ENCODE measurements at regions not wholly inside any gene's neighbourhood (a gene's known extent, or its start where the extent isn't known, plus 50 kb on each side); places are given as distances from the start of the nearest gene placed in this dataset.

GRCh38 chr18:54100920-54101470 lies 123.5 kb downstream of the MBD2 start:
- peaks cover 3% of the 10 kb centered on the region for H3K9me3 ChIP-seq (ENCODE audit: control insufficient read depth, low read length)
- WGBS, 2 donors, result 59 to 79% methylated on average over 4 of the region's 4 CpGs

DNA sequence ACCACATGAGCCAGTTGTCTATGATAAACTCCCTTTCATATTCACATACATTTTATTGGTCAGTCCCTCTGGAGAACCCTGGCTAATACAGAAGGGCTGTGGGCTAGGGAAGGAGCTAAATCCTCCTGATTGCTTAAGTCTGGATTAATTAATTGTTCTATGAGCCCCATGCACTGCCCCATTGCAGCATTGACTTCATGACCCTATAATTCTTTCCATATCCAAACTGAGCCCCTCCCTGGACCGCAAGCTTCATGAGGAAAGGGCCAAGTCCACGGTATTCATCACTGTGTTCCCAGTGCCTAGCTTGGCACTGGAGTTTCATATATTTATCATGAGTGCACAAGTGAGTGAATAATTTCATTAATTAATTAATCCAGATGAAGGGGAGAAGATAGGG lies 124.0 kb downstream of the MBD2 start:
- Histone ChIP-seq H3K9me3 (ENCODE audit: control insufficient read depth, low read length) (peaks cover 3% of the 10 kb centered on the region), H3K4me1 (ENCODE audit: control insufficient read depth in 1 of 2, insufficient read depth in 2 of 2, low read length in 2 of 2) (no peaks in the 10 kb centered on the region), H3K27ac (ENCODE audit: low read depth in 1 of 2, low read length in 2 of 2) (no peak overlapping the region), H3K4me3 (ENCODE audit: low read length in 2 of 2) (no peak overlapping the region), H3K27me3 (ENCODE audit: control insufficient read depth in 1 of 2, insufficient read depth in 2 of 2, low read length in 1 of 2) (no peaks in the 10 kb centered on the region), H3K36me3 (ENCODE audit: control insufficient read depth in 1 of 2, insufficient read depth in 2 of 2, low read length in 1 of 2) (no peaks in the 10 kb centered on the region)
- 89 to 90% methylated on average over 2 of the region's 2 CpGs for WGBS, 2 donors
- intact Hi-C loops (cut with DNase I), result no loop called here
- ATAC-seq (ENCODE audit: low FRiP score), result no peak
- DNase-seq, result no peak

More at GRCh38 chr18:54100920-54101470, 123.5 kb downstream of the MBD2 start:
- H3K27me3 ChIP-seq (ENCODE audit: control insufficient read depth in 1 of 2, insufficient read depth in 2 of 2, low read length in 1 of 2), result no peaks in the 10 kb centered on the region
- ATAC-seq (ENCODE audit: low FRiP score) (no peak), DNase-seq (no peak)
- intact Hi-C loops (cut with DNase I), result no loop called here
- no peak overlapping the region for H3K4me3 ChIP-seq (ENCODE audit: low read length in 2 of 2)
- no peaks in the 10 kb centered on the region for H3K4me1 ChIP-seq (ENCODE audit: control insufficient read depth in 1 of 2, insufficient read depth in 2 of 2, low read length in 2 of 2)
- H3K36me3 ChIP-seq (ENCODE audit: control insufficient read depth in 1 of 2, insufficient read depth in 2 of 2, low read length in 1 of 2), result no peaks in the 10 kb centered on the region
- H3K27ac ChIP-seq (ENCODE audit: low read depth in 1 of 2, low read length in 2 of 2), result no peak overlapping the region

DNA sequence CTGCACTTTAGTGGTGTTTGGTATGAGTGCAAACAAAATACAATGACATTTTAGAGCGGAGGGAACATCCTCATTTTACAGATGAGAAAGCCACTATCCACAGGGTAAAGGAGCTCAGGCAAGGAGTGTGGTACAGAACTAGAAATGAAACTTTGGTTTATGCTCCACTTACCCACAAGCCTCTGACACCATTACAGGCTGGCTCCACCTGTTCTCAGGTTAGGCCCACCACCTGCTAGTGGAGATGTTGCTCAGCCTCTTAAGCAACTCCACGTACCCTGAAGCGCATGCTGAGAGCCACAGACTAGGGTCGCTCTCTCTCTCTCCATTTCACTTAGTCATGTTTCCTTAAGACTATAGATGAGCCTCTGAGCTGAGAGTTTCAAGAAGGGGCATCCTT lies 130.0 kb downstream of the MBD2 start:
- no peak overlapping the region for H3K27ac ChIP-seq (ENCODE audit: low read depth in 1 of 2, low read length in 2 of 2)
- intact Hi-C loops (cut with DNase I), result no loop called here
- WGBS, 2 donors, result 72 to 100% methylated on average over 4 of the region's 4 CpGs
- no peaks in the 10 kb centered on the region for H3K36me3 ChIP-seq (ENCODE audit: control insufficient read depth in 1 of 2, insufficient read depth in 2 of 2, low read length in 1 of 2)
- no peak for ATAC-seq (ENCODE audit: low FRiP score)
- DNase-seq, result no peak
- H3K9me3 ChIP-seq (ENCODE audit: control insufficient read depth, low read length), result peaks cover 3% of the 10 kb centered on the region
- H3K27me3 ChIP-seq (ENCODE audit: control insufficient read depth in 1 of 2, insufficient read depth in 2 of 2, low read length in 1 of 2), result no peaks in the 10 kb centered on the region
- H3K4me3 ChIP-seq (ENCODE audit: low read length in 2 of 2), result no peak overlapping the region
- peaks cover 0 to 2% of the 10 kb centered on the region in 2 donors for H3K4me1 ChIP-seq (ENCODE audit: control insufficient read depth in 1 of 2, insufficient read depth in 2 of 2, low read length in 2 of 2)

DNA sequence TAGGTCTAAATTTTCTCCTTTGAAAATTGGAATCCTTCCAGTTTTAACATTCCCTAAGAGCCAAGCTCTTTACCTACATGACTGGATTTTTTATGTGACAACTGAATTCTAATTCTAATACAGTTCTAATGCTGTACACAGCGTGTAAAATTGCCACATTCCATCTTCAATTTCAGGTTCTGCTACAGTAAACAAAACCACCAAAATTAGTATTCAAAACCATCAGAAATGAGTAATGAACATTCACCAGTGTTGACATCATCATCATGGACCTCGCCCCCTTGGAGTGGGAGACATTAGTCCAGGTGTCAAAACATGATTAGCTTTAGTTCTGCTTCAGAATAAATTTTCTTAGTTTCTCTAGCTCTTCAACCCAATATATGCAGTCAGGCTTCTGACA lies 133.6 kb downstream of the MBD2 start:
- no peak overlapping the region for H3K4me3 ChIP-seq (ENCODE audit: low read length in 2 of 2)
- H3K27ac ChIP-seq (ENCODE audit: low read depth in 1 of 2, low read length in 2 of 2), result no peak overlapping the region
- no peaks in the 10 kb centered on the region for H3K36me3 ChIP-seq (ENCODE audit: control insufficient read depth in 1 of 2, insufficient read depth in 2 of 2, low read length in 1 of 2)
- ATAC-seq (ENCODE audit: low FRiP score), result no peak
- 22 to 40% methylated on average over 2 of the region's 2 CpGs for WGBS, 2 donors
- intact Hi-C loops (cut with DNase I), result no loop called here
- no peaks in the 10 kb centered on the region for H3K27me3 ChIP-seq (ENCODE audit: control insufficient read depth in 1 of 2, insufficient read depth in 2 of 2, low read length in 1 of 2)
- H3K4me1 ChIP-seq (ENCODE audit: control insufficient read depth in 1 of 2, insufficient read depth in 2 of 2, low read length in 2 of 2), result peaks cover 0 to 2% of the 10 kb centered on the region in 2 donors
- no peaks in the 10 kb centered on the region for H3K9me3 ChIP-seq (ENCODE audit: control insufficient read depth, low read length)
- no peak for DNase-seq

- no peak for ATAC-seq (ENCODE audit: low FRiP score)
Observed at GRCh38 chr18:54089749-54090459, 134.6 kb downstream of the MBD2 start.

GRCh38 chr18:54086863-54087262 lies 137.6 kb downstream of the MBD2 start:
- Histone ChIP-seq H3K9me3 (ENCODE audit: control insufficient read depth, low read length) (no peaks in the 10 kb centered on the region), H3K27me3 (ENCODE audit: control insufficient read depth in 1 of 2, insufficient read depth in 2 of 2, low read length in 1 of 2) (no peaks in the 10 kb centered on the region), H3K36me3 (ENCODE audit: control insufficient read depth in 1 of 2, insufficient read depth in 2 of 2, low read length in 1 of 2) (no peaks in the 10 kb centered on the region), H3K4me1 (ENCODE audit: control insufficient read depth in 1 of 2, insufficient read depth in 2 of 2, low read length in 2 of 2) (peaks cover 0 to 2% of the 10 kb centered on the region in 2 donors), H3K27ac (ENCODE audit: low read depth in 1 of 2, low read length in 2 of 2) (no peak overlapping the region), H3K4me3 (ENCODE audit: low read length in 2 of 2) (no peak overlapping the region)
- ATAC-seq (ENCODE audit: low FRiP score) (no peak), DNase-seq (no peak)
- intact Hi-C loops (cut with DNase I), result no loop called here
- 91 to 97% methylated on average over 3 of the region's 3 CpGs for WGBS, 2 donors

More at GRCh38 chr18:54089749-54090459, 134.6 kb downstream of the MBD2 start:
- no peaks in the 10 kb centered on the region for H3K36me3 ChIP-seq (ENCODE audit: control insufficient read depth in 1 of 2, insufficient read depth in 2 of 2, low read length in 1 of 2)
- H3K4me1 ChIP-seq (ENCODE audit: control insufficient read depth in 1 of 2, insufficient read depth in 2 of 2, low read length in 2 of 2), result peaks cover 0 to 2% of the 10 kb centered on the region in 2 donors
- no peak for DNase-seq
- 64 to 85% methylated on average over 2 of the region's 2 CpGs for WGBS, 2 donors
- no peak overlapping the region for H3K4me3 ChIP-seq (ENCODE audit: low read length in 2 of 2)
- H3K27ac ChIP-seq (ENCODE audit: low read depth in 1 of 2, low read length in 2 of 2), result no peak overlapping the region
- H3K27me3 ChIP-seq (ENCODE audit: control insufficient read depth in 1 of 2, insufficient read depth in 2 of 2, low read length in 1 of 2), result no peaks in the 10 kb centered on the region
- intact Hi-C loops (cut with DNase I), result no loop called here
- no peaks in the 10 kb centered on the region for H3K9me3 ChIP-seq (ENCODE audit: control insufficient read depth, low read length)

DNA sequence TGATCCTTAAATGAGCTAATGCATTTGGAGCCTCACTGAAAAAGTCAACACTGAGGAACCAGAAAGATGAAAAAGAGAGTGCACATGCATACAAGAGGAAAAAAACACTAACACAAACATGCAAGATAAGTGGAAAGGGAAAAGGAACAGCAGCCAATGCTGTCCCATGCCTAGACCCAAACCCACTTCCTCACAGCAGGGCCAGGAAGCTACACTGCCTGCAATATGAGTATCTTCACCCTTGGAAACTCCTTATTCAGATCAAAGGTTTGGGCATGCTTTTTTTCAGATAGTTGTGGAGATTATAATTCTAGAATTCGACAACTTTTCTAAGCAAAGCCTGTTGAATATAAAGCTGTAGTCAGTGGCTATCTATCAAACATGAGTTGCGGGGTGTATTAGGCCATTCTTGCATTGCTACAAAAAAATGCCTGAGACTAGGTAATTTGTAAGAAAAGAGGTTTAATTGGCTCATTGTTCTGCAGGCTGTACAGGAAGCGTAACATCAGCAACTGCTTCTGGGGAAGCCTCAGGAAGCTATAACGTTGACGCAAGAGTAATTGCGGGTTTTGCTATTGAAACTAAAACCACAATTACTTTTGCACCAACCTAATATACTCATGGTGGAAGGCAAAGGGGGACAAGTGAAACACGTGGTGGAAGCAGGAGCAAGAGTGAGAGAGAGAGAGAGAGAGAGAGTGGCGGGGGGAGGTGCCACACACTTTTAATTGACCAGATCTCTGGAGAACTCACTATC lies 138.2 kb downstream of the MBD2 start:
- no peaks in the 10 kb centered on the region for H3K9me3 ChIP-seq (ENCODE audit: control insufficient read depth, low read length)
- intact Hi-C loops (cut with DNase I), result no loop called here
- no peaks in the 10 kb centered on the region for H3K27me3 ChIP-seq (ENCODE audit: control insufficient read depth in 1 of 2, insufficient read depth in 2 of 2, low read length in 1 of 2)
- H3K27ac ChIP-seq (ENCODE audit: low read depth in 1 of 2, low read length in 2 of 2), result no peak overlapping the region
- H3K4me3 ChIP-seq (ENCODE audit: low read length in 2 of 2), result no peak overlapping the region
- 71 to 76% methylated on average over 8 of the region's 8 CpGs for WGBS, 2 donors
- H3K36me3 ChIP-seq (ENCODE audit: control insufficient read depth in 1 of 2, insufficient read depth in 2 of 2, low read length in 1 of 2), result no peaks in the 10 kb centered on the region
- DNase-seq (no peak), ATAC-seq (ENCODE audit: low FRiP score) (no peak)
- H3K4me1 ChIP-seq (ENCODE audit: control insufficient read depth in 1 of 2, insufficient read depth in 2 of 2, low read length in 2 of 2), result peaks cover 0 to 2% of the 10 kb centered on the region in 2 donors

DNA sequence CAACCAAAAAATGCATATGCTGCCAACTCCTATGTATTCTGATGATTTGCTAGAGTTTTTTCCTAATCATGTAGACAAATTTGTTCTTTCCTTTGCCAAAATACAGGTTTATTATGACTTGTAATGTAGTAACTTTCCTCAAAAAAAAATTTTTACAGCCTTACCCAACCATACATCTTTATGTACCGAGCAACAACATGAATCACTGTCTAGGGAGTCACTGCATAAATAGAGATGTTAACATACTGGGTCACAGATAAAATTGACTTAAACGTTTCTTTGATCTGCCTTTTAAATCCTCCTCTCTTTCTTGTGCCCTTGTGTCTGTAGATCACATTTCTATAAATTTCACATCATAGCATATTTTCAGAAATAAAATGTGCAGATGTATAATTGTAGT lies 143.6 kb downstream of the MBD2 start:
- intact Hi-C loops (cut with DNase I), result no loop called here
- 34 to 38% methylated on average over 2 of the region's 2 CpGs for WGBS, 2 donors
- Histone ChIP-seq H3K27me3 (ENCODE audit: control insufficient read depth in 1 of 2, insufficient read depth in 2 of 2, low read length in 1 of 2) (no peaks in the 10 kb centered on the region), H3K36me3 (ENCODE audit: control insufficient read depth in 1 of 2, insufficient read depth in 2 of 2, low read length in 1 of 2) (no peaks in the 10 kb centered on the region), H3K4me3 (ENCODE audit: low read length in 2 of 2) (no peak overlapping the region), H3K4me1 (ENCODE audit: control insufficient read depth in 1 of 2, insufficient read depth in 2 of 2, low read length in 2 of 2) (no peaks in the 10 kb centered on the region), H3K9me3 (ENCODE audit: control insufficient read depth, low read length) (no peaks in the 10 kb centered on the region), H3K27ac (ENCODE audit: low read depth in 1 of 2, low read length in 2 of 2) (no peak overlapping the region)
- no peak for DNase-seq
- no peak for ATAC-seq (ENCODE audit: low FRiP score)

DNA sequence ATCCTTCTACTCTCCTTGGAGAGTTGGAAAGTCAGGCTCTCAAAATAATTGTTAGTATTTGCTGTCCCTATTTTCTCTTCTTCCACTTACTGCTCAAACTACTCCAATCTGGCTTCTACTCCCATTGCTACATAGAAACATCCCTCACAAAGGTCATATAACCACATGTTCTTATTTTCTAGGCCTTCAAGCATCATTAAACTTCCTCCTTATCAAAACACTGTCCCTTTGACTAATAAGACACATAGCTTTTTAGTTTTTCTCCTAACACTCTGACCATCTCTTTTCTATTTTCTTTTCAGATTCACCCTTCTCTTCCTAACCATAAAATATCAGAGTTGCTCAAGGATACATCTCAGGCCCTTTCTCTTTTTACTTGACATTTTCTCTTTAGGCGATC lies 148.3 kb downstream of the MBD2 start:
- DNase-seq, result no peak
- no peak for ATAC-seq (ENCODE audit: low FRiP score)
- Histone ChIP-seq H3K9me3 (ENCODE audit: control insufficient read depth, low read length) (no peaks in the 10 kb centered on the region), H3K36me3 (ENCODE audit: control insufficient read depth in 1 of 2, insufficient read depth in 2 of 2, low read length in 1 of 2) (no peaks in the 10 kb centered on the region), H3K4me3 (ENCODE audit: low read length in 2 of 2) (no peak overlapping the region), H3K27me3 (ENCODE audit: control insufficient read depth in 1 of 2, insufficient read depth in 2 of 2, low read length in 1 of 2) (no peaks in the 10 kb centered on the region), H3K27ac (ENCODE audit: low read depth in 1 of 2, low read length in 2 of 2) (no peak overlapping the region), H3K4me1 (ENCODE audit: control insufficient read depth in 1 of 2, insufficient read depth in 2 of 2, low read length in 2 of 2) (no peaks in the 10 kb centered on the region)
- intact Hi-C loops (cut with DNase I), result no loop called here
- WGBS, 2 donors, result 45 to 72% methylated on average over 1 of the region's 1 CpG
